GM19468 (cell line): ENCODE measurements at regions not wholly inside any gene's neighbourhood (a gene's known extent, or its start where the extent isn't known, plus 50 kb on each side); places are given as distances from the start of the nearest gene placed in this dataset.
"Not testable (repeated sequence)": the region's sequence is repeated elsewhere in the genome, so short reads cannot be mapped to it uniquely, and the experiment has no call there.

Experiments used
- ATAC-seq: cut with Tn5 transposase; IDR thresholded peaks from one replicate; pipeline ENCODE4 v1.9.1; 2021; ENCODE audit warnings: mild to moderate bottlenecking, moderate library complexity, moderate number of reproducible peaks; ENCODE audit not compliant: unreplicated experiment; ENCODE audit errors: extremely low read depth

DNA sequence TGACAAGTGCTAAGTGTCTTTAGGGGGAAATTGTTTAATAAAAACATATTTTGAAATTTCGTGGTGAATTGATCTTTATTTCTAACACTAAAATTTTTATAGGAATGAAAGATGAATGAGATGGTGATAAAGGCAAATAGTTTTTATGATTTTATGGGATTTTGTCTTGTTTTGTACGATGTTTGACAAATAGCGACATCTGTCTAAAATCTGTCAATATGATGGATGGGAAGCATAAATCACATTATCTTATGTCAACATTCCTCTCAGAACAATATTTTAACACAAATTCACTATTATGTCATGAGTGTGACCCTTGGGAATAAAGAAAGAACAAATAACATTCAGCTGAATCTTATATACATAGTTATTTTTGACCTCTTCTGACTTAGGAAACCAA is 852.0 kb upstream of the CDH6 start:
- ATAC-seq = no peak

DNA sequence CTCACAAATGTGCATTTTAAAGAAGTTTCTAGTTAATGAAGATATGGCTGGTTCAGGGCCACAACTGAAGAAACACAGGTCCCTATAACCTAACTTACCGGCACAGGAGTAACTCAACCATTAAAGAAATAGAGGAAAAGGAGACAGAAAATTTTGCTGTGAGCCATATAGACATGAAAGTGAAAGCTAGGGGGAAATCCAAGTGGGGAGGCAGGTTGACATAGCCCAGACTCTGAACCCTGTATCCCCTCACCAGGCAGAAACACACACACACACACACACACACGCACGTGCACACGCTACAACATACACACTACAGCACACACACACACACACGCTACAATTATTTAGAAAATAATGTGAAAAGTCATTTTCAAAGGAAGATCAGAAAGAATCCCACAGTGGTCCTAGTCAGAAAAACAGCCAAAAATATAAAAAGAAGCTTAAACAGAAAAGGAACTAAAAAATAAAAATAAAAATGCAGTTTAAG is 856.4 kb upstream of the CDH6 start:
- no peak for ATAC-seq

DNA sequence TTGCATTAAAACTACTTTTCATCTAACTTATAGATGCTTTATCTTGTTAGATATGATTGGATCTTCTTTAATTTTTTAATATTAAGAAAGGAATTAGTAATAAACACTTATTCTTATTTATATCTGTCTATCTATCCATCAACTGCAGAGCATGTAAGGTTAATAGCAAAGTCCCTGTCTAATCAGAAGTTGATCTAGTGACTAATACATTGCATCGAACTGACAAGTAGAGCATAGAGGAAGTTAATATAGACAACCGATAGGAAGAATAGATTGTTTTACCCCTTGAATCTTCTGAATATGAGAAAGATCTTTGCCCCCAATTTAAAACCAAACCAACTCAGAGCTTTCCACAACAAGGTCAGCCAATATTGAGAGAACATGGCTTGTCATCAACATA is 862.0 kb upstream of the CDH6 start:
- ATAC-seq = no peak

DNA sequence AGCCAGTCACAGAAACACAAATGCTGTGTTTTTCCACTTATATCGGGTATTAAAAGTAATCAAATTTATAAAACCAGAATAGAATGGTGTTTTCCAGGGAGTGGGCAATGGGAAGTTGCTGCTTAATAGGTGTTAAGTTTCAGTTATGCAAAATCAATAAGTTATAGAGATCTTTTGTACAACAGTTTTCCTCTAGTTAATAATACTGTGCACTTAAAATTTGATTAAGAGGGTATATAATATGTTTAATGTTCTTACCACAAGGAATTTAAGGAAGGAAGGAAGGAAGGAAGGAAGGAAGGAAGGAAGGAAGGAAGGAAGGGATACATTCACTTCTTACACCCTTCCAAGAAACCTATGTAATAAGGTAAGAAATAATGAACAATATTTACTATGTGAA is 867.7 kb upstream of the CDH6 start:
- no peak for ATAC-seq

DNA sequence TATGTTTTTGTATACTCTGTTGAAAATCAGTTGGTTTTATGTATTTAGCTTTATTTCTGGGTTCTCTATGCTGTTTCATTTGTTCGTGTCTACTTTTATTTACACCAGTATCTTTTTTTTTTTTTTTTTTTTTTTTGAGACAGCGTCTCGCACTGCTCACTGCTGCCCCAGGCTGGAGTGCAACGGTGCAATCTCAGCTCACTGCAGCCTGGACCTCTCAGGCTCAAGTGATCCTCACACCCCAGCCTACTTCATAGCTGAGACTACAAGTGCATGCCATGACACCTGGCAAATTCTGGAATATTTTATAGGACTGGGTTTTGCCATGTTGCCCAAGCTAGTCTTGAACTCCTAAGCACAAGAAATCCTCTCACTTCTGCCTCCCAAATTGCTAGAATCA is 869.4 kb upstream of the CDH6 start:
- no peak for ATAC-seq

DNA sequence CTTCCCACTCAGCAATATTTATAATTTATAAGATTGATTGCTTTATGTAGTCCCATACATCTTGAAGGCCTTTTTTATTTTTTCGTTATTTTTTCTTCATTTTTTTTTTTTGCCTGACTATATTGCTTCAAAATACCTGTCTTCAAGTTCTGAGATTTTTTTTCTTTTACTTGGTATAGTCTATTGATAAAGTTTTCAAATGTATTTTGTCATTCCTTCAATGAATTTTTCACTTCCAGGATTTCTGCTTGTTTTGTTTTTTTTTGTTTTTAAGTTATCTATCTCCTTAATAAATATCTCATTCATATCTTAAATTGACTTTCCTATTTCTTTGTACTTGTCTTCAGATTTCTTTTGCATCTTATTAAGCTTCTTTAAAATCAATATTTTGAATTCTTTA is 905.6 kb upstream of the CDH6 start:
- no peak for ATAC-seq

DNA sequence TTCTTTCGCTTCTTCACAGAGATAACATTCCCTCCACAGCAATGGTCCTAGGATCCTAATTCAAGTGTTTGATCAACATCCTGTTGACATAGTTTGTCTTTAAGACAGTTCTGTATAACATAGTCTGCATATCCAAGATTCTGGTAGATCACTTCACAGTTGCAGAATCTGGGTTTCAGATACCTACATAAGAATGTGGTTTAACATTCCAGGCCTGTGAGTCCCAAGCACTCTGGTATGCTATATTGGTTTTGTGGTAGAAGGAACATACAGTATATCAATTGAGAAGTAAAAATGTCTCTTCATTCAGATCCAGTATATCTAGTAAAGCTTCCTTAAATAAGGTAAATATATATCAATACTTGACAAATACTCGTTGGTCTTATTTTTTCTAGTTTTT is 914.2 kb upstream of the CDH6 start:
- ATAC-seq = no peak

DNA sequence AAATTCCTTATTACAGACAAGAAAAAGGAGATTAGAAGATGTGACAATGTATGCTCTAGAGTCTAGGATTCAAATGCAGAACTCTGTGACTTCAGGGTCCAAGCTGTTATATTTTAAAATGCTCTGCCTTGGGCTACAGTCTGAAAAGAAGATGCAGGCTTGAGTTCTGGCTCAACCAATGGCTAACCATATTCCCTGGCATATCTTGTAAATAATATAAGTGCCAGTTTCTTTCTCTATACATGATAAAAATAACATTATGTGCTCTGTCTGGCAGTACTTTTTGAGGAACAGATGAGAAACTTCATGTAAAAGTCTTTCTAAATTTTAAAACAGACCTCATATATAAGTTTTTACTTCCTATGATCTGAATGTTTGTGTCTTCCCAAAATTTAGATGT is 926.5 kb upstream of the CDH6 start:
- ATAC-seq = no peak

DNA sequence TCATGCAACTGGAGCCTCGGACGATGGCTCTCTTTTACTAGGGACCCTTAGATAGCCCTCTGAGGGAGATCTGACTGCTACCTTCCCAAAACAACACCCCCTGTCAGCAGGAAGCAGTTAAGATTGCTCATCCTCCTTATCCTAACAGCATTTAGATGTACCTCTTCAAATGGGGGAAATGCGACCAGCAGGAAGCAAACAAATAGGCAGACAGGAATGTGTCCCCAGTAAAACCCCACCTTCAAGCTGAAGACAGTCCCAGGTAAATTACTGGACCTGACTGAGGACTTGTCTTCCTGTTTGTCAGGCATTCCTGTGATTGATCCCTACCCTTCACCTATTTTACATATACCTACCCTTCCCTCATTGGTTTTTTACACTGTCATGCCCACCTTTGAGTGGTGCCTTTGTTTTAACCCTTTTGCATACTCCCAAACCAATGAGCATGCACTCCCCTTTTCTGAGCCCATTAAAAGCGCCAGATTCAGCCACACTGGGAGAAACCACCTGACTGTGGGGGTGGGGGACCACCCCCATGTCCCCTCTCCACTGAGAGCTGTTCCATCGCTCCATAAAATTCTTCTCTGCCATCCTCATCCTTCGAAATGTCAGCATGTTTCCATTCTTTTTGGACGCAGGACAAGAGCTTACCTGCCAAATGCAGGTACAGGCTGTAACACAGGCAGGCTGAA is 954.0 kb upstream of the CDH6 start:
- ATAC-seq = no peak

DNA sequence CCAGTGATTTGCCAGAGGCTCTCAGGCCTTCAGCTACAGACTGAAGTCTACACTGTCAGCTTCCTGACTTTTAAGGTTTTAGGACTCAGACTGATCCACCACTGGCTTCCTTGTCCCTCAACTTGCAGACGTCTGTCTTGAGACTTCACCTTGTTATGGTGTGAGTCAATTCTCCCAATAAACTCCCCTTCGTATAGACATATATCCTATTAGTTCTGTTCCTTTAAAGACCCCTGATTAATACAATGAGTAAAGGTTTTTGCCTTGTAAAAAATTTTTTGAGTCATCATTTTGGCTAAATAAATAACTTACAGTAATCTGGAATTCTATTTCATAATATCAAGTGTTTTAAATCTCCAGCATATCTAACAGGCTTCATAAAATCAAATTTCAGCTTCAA is 956.3 kb upstream of the CDH6 start:
- no peak for ATAC-seq

DNA sequence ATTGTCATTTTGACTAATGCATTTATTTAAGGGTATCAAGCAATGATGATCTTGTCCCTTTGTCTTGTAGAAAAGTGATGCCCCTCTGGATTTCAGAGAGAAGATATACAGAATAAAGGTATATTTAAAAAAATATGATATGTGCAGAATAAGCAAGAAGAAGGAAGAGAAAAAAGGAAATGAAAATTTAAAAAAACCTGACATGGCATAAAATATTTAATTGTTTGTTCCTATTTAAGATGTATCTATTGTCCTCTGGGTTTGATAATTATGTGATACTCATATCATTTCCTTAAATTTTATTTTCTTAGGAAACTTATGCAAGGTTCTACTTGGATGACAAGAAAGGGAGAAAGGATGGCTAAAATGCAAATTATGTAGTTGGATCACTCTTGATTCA is 983.7 kb upstream of the CDH6 start:
- no peak for ATAC-seq

DNA sequence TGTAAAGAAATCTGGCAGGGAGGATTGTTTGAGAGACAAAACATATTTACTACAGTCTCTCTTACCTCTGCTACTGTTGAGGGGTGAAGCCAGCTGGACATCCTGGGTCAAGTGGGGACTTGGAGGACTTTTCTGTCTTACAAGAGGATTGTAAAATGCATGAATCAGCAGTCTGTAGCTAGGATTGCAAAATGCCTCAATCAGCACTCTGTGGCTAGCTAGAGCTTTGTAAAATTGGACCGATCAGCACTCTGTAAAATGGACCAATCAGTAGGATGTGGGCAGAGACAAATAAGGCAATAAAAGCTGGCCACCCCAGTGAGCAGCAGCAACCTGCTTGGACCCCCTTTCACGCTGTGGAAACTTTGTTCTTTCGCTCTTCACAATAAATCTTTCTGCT is 995.8 kb upstream of the CDH6 start:
- no peak for ATAC-seq

DNA sequence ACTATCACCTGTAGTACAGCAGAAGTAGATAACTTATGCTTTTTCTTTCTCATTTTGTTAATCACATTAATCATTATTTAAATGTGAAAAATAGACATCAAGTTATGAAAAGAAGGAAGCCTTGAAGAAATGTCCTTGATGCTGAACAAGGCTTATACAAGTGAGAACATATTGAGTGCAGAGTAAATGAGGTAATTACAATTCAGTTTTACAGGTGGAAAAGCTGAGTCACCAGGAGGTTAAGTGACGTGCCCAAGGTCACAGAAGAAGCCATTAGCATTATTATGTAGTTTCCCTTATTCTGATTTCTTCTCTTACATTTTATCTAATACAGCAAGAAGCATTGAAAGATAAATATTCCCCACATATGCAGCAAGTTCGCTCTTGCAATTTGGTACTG is 998.5 kb upstream of the CDH6 start:
- ATAC-seq = no peak

DNA sequence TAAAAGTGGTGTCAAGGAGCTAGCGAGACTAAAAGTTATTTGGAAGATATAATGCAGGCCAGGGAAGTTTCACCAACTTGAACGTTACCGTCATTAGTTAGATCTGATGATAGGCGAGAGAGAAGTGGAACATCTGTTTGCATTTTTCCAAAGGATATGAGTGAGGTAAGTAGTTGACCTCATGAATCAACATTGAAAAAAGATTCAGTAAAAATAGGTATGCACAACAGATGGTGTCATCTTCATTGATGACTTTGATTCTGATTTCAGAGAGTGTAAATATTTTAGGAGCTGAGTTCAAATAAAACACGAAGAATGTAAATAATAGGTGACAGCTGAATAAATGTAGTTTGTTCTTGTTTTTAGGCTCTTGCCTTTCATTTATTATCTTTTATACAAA is 998.9 kb upstream of the CDH6 start:
- ATAC-seq = no peak

DNA sequence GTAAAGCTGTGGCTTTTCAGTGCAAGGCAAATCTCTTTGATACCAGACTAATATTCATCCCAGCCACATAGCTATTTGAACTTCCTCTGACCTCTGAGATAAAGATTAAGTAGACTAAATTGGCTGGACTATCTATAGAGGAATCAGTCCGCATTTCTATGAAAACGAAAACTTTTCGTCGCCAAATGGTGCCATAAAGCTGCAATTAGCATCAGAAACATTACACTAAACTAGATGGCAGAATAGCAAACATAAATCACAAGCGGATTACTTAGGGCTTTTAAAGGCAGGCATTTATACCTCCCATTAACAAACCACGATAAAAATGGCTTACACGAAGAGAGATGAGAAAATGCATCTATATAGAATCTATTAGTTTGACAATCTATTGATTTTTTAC is 1009.7 kb upstream of the CDH6 start:
- ATAC-seq = no peak

DNA sequence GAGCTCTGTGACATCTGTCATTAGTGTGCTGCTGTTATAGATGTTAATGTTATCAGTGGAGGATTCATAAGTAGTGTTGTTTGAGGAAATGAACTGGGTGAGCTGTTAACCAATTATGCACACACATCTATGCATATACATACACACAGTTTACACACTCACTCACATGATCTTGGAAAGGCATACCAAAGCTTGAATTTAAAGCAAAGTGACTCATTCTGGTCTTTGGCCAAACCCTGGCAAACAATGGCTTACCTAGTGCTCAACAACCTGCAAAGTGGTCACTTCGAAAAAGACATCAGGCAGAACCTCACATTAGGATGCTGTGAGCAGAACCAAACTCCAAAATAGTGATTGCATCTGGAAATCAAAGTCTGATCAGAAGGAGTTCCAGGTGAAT is 1037.3 kb upstream of the CDH6 start:
- ATAC-seq = no peak

DNA sequence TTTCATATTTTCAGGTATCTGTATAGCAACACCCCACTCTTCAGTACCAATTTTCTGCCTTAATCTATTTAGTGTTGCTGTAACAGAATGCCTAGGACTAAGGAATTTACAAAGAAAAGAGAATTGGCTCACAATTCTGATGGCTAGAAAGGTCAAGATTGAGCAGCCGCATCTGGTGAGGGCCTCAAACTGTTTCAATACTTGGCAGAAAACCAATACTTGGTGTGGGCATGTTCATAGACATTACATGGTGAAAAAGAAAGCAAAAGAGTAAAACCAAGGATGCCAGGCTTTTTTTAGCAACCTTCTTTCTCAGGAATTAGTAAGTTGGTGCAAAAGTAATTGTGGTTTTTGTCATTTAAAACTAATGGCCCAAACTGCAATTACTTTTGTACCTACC is 1041.1 kb upstream of the CDH6 start:
- no peak for ATAC-seq

DNA sequence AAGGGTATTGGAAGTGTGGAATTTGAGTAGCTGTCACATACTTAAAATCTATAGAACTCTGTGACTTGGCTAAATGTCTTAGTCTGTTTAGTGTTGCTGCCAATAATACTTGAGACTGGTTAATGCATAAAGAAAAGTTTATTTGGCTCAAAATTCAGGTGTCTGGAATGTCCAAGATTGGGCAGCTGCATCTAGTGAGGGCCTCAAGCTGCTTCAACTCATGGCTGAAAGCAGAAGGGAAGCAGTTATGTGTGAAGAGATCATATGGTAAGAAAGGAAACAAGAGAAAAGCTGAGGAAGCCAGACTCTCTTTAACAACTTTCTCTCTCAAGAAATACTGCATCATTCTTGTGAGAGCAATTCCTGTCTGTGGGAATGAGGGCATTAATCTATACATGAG is 1043.3 kb upstream of the CDH6 start:
- no peak for ATAC-seq

DNA sequence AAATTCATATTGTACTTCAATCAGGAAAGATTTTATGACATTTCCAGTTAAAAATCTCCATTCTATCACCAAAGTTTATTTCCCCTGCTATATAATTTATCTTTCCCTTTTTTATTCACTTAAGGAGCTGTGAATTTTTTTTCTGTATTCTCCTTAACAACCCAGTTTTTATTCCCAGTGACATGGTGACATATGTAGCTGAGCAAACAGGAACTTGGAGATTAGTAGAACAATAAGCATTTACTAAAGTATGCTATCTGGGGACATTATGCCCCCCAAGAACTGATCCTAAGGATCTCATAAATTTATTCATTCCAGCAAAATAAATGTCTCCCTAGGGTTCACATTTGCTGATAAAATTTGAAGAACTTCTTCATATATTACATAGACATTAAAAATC is 1044.0 kb upstream of the CDH6 start:
- no peak for ATAC-seq

DNA sequence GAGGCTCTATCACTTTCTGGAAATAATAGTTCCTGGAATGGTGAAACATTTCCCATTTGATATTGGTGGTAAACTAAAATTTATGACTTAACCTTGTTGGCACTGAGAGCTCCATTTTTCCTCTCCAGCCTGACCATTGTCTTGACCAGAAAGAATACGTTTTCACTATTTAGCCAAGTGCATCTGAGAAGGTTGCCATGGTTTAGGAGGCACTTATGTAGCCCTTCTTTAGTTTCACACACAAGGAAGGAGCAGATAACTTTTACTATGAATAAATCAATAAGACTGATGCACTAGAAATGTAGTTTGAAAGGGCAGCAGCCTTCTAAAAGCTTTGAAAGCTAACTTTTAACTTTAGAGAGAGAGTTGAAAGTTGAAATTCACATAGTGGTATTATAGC is 1045.5 kb upstream of the CDH6 start:
- no peak for ATAC-seq

DNA sequence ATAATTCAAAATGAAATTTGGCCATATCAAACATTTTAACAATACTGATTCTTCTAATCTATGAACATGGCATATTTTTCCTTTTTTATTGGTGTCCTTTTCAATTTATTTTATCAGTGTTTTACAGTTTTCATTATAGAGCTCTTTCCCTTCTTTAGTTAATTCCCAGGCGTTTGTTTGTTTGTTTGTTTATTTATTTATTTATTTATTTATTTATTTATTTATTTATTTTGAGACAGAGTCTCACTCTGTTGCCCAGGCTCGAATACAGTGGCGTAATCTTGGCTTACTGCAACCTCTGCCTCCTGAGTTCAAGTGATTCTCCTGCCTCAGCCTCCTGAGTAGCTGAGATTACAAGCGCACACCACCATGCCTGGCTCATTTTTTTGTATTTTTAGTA is 1049.4 kb upstream of the CDH6 start:
- ATAC-seq = not testable (repeated sequence)

DNA sequence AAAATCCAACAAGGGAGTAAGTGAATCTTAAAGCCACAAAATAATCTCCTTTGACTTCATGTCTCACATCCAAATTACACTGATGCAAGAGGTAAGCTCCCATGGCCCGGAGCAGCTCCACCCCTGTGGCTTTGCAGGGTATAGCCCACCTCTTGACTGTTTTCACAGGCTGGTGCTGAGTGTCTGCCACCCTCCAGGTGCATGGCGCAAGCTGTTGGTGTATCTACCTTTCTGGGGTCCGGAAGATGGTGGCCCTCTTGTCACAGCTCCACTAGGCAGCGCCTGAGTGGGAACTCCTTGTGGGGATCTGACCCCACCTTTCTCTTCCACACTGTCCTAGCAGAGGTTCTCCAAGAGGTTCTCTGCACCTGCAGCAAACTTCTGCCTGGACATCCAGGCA is 1051.1 kb upstream of the CDH6 start:
- ATAC-seq = no peak

DNA sequence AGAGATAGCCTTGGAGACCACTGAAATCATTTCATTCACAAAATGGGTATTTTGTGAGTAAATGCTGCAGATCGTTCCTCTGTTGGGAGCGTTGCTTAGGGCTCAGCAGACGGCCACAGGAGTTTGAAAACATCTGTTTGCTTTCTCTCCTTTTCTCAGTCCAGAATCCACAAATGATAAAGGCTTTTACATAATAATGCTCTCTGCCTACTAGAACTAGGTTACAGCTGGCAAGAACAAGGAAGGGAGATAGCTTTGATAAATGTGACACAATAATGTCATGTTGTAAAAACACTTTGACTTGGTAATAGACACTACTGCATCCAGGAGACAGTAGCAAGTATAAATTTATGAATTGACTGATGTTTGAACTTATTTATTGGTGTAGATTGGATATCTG is 1072.4 kb upstream of the CDH6 start:
- ATAC-seq = no peak
